MM.1S (cell line): ENCODE measurements at regions not wholly inside any gene's neighbourhood (a gene's known extent, or its start where the extent isn't known, plus 50 kb on each side); places are given as distances from the start of the nearest gene placed in this dataset.

Source experiments
- EZH2 ChIP-seq: fragments of 300-600 bp; sonication (generic); optimal IDR thresholded peaks from 2 replicates; pipeline ENCODE3; 2017; ENCODE audit warnings: low read depth, mild to moderate bottlenecking, antibody characterized with exemption, low read length, mixed read lengths
- EZH2phosphoT487 ChIP-seq: fragments of 300-600 bp; sonication (generic); IDR thresholded peaks from 2 replicates; pipeline ENCODE4 v1.6.1; 2018; ENCODE audit warnings: antibody characterized with exemption, low read length
- TF ChIP-seq, protein P1 (sequence below): fragments of 300-600 bp; sonication (generic); IDR thresholded peaks from 2 replicates; pipeline ENCODE4 v1.5.1; 2016; ENCODE audit warnings: antibody characterized with exemption, low read length, mixed read lengths

DNA sequence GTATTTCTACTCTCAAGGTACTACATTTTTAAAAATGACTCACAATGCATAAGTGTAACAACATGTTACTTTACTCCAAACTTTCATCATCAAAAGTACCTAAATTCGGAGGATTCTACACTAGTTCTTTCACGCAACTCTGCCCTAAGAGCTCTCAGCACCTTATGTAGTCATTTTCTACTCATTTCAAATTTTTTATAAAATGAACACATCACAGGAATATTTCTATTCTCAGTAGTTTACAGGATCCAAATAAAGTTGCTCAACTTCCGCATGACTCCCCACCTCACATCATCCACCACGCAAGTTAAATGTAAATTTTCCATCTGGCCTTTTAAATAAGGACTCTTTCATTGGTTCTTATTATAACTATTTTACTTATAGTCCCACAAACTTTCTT, 344.9 kb upstream of the MANEA start:
- TF ChIP-seq, protein P1, sequence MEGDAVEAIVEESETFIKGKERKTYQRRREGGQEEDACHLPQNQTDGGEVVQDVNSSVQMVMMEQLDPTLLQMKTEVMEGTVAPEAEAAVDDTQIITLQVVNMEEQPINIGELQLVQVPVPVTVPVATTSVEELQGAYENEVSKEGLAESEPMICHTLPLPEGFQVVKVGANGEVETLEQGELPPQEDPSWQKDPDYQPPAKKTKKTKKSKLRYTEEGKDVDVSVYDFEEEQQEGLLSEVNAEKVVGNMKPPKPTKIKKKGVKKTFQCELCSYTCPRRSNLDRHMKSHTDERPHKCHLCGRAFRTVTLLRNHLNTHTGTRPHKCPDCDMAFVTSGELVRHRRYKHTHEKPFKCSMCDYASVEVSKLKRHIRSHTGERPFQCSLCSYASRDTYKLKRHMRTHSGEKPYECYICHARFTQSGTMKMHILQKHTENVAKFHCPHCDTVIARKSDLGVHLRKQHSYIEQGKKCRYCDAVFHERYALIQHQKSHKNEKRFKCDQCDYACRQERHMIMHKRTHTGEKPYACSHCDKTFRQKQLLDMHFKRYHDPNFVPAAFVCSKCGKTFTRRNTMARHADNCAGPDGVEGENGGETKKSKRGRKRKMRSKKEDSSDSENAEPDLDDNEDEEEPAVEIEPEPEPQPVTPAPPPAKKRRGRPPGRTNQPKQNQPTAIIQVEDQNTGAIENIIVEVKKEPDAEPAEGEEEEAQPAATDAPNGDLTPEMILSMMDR: no peak
- TF ChIP-seq EZH2 (no peak), EZH2phosphoT487 (no peak)
